T47D (cell line): ENCODE measurements at regions not wholly inside any gene's neighbourhood (a gene's known extent, or its start where the extent isn't known, plus 50 kb on each side); places are given as distances from the start of the nearest gene placed in this dataset.

ENCODE experiments used
- DNase-seq, 2 experiments: peaks; one replicate each; pipeline versions ENCODE4 v3.0.0 to v3.0.0-alpha.2; 2011 to 2012; ENCODE audit warnings: low read depth in 1 of 2, low spot score in 1 of 2
- JUND ChIP-seq: IDR thresholded peaks from 2 replicates; pipeline ENCODE4 v1.6.1; 2012; ENCODE audit warnings: low read depth
- in situ Hi-C: cut with HindIII; loops from 2 replicates; pipeline ENCODE4 v1.10.0; 2016; ENCODE audit warnings: low sequenced_read_pairs, low pct_unique_long_range_greater_than_20kb

- no peak for DNase-seq
- in situ Hi-C loops: no loop called here
- no peak for TF ChIP-seq JUND
These were observed 479.9 kb upstream of the TNP1 start for GRCh38 chr2:217339753-217340152.

DNA sequence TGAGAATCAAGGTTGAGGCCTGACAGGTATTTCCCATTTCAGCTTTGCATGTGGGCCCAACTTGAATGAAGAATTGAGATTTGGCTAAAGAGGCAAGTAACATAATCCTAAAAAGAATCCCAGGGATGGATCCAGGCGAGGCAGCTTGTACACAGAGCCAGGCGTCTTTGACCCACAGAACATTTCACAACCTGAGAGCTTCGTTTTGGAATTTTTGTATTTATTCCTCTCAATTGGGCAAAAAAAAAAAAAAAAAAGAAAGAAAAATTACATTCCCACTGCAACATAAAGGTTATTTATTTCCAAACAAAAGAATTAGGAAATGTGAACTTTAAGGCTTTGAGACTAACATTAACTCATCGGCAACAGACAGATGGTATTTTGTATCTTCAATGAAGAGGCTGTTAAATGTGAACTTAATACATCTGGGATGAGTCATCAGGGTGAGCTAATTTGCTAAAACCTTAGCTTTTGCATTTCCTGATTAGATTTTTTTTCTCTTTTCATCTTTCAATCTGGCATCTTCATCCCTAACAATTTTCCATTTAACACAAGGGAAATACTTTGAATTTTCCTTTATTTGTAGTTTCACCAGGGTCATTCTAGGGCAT is 478.5 kb upstream of the TNP1 start:
- TF ChIP-seq JUND: no peak
- in situ Hi-C loops: no loop called here

DNA sequence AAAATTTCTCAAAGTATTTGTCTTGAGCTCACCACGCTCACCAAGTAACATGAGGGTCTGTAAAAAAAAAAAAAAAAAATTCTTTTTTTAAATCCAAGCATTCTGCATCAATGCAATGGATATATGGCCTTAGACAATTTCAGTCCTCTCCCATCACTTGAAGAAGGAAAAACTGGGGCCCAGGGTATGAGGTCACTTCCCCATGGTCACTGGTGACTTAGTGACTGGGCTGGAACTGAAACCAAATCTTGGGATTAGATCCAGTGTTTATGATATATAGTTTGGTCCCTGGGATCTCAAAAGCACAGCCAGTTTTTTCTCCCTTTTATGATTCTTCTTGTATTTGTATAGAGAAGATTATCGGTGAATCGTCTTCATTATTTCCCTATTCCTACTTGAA is 477.9 kb upstream of the TNP1 start:
- in situ Hi-C loops: no loop called here
- TF ChIP-seq JUND: no peak
- DNase-seq: no peak

More for the DNA sequence above, 478.5 kb upstream of the TNP1 start:
- DNase-seq: no peak

DNA sequence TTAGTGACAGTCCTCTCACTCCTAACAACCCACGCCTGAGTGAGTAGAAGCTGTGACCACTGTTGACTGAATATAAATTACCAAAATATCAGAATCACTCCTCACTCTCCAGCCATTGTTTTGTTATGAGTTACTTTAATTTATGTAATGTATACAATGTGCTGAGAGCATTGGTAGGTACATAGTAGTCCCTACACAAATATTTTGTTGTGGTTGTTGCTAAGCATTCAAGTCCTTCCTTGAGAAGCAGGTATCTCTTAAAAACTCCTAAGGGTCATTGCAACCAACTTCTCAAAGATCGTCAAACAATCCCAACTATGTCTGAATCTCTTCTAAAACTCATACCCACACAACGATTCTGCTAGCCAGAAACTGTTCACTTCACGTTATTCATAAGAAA is 476.8 kb upstream of the TNP1 start:
- TF ChIP-seq JUND: no peak
- in situ Hi-C loops: no loop called here

GRCh38 chr2:217335341-217335966 is 475.6 kb upstream of the TNP1 start:
- TF ChIP-seq JUND: no peak
- no peak for DNase-seq
- in situ Hi-C loops: no loop called here

More for the DNA sequence above, 476.8 kb upstream of the TNP1 start:
- no peak for DNase-seq

GRCh38 chr2:217334561-217334960 is 474.7 kb upstream of the TNP1 start:
- no peak for TF ChIP-seq JUND
- in situ Hi-C loops: no loop called here
- no peak for DNase-seq

DNA sequence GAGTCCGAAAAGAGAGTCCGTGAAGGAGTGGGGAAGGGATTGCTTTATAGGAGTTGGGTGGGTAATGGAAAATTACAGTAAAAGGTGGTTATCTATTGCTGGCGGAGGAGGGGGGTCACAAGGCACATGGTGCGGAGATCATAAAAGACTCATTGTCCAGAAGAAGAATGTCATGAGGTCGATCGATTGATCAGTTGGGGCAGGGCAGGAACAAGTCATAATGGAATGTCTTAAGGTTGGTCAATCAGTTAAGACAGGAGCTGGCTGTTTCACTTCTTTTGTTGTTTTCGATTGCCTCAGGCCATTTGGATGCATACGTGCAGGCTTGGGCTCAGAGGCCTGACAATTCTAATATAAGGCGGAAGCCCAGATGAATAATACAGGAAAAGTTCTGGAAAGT is 473.0 kb upstream of the TNP1 start:
- peak in 1 of 2 experiments; percentile 79 for DNase-seq
- no peak for TF ChIP-seq JUND
- in situ Hi-C loops: no loop called here

- in situ Hi-C loops: no loop called here
- no peak for DNase-seq
These were observed 472.5 kb upstream of the TNP1 start for GRCh38 chr2:217332417-217332791.

GRCh38 chr2:217331523-217332416 is 471.9 kb upstream of the TNP1 start:
- in situ Hi-C loops: no loop called here
- DNase-seq: peak; percentile 28 to 98
- peak; percentile 96 for TF ChIP-seq JUND

More at GRCh38 chr2:217332417-217332791, 472.5 kb upstream of the TNP1 start:
- TF ChIP-seq JUND: no peak

DNA sequence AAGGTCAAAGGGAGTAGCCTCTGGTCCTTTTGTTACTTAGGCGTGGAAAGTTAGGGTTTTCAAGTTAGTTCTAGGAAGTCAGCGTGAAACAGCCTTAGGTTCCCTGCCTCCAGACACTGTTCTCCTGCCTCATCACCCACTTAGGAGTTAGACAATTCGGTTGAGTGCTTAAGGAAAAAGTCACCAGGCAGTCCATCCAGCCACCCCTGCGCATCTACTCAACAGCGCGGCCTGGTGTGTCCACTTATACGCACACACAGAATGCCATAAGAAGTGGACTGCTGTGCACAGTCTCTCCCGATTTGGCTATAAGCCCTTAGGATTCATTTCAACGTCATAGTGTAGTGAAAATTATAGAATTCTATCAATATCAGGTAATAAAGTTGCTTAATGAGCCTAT is 470.8 kb upstream of the TNP1 start:
- DNase-seq: peak in 1 of 2 experiments; percentile 59
- TF ChIP-seq JUND: no peak
- in situ Hi-C loops: no loop called here

GRCh38 chr2:217329023-217329431 is 469.2 kb upstream of the TNP1 start:
- DNase-seq: no peak
- no peak for TF ChIP-seq JUND
- in situ Hi-C loops: no loop called here

DNA sequence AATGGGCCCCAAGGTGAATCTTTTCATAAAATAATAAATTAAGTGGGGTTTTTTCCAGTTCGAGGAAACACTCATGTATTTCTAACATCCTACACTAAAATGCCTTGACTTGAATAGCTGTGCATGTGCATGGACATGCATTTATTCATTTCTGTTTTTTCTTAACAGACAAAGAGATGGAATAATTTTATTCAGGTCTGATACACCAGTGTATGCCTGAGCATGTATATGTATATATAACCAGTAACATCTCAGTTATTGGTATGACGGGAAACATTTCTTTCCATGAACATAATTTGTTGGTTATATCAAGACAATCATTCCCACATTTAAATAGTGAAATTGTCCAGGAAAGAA is 468.7 kb upstream of the TNP1 start:
- in situ Hi-C loops: no loop called here
- no peak for DNase-seq
- TF ChIP-seq JUND: no peak
